GM12878 (cell line): ENCODE measurements at regions not wholly inside any gene's neighbourhood (a gene's known extent, or its start where the extent isn't known, plus 50 kb on each side); places are given as distances from the start of the nearest gene placed in this dataset.

Source experiments
- CEBPZ ChIP-seq: fragments of 150-350 bp; IDR thresholded peaks from 2 replicates; pipeline ENCODE4 v1.6.1; 2016; ENCODE audit warnings: low read depth, low read length
- CTCF ChIP-seq, 3 experiments: IDR thresholded peaks in 2 of 3; conservative IDR thresholded peaks in 1 of 3; 2 replicates each; pipeline ENCODE4 v1.5.1; 2011; ENCODE audit warnings: low read depth in 3 of 3, low read length in 3 of 3, mild to moderate bottlenecking in 3 of 3, control low read depth in 2 of 3, moderate library complexity in 2 of 3, inconsistent platforms in 1 of 3, mixed read lengths in 1 of 3; ENCODE audit not compliant: control insufficient read depth in 2 of 3, insufficient read depth in 1 of 3; ENCODE audit errors: extremely low read depth in 1 of 3
- FOS ChIP-seq: IDR thresholded peaks from 3 replicates; pipeline ENCODE4 v1.6.1; 2011; ENCODE audit warnings: borderline replicate concordance; ENCODE audit not compliant: insufficient read length; ENCODE audit errors: extremely low read depth
- RCOR1 ChIP-seq: conservative IDR thresholded peaks from 2 replicates; pipeline ENCODE4 v1.6.1; 2012; ENCODE audit warnings: low read depth, low read length, improper control_type of control experiment
- TCF7 ChIP-seq: IDR thresholded peaks from 2 replicates; pipeline ENCODE4 v1.6.1; 2014; ENCODE audit warnings: antibody characterized with exemption, borderline replicate concordance
- ZNF384 ChIP-seq: IDR thresholded peaks from 2 replicates; pipeline ENCODE4 v1.6.1; 2012; ENCODE audit warnings: low read depth, mild to moderate bottlenecking, low read length, improper control_type of control experiment, borderline replicate concordance
- ZZZ3 ChIP-seq: IDR thresholded peaks from 2 replicates; pipeline ENCODE4 v1.6.1; 2011; ENCODE audit warnings: low read depth; ENCODE audit not compliant: control insufficient read depth, insufficient read length

- no peak for TF ChIP-seq CTCF (IDR thresholded peaks at IDR 0.05 in 2 of 3, conservative IDR thresholded peaks at IDR 0.05 in 1 of 3; ENCODE audit: control insufficient read depth in 2 of 3, extremely low read depth in 1 of 3, insufficient read depth in 1 of 3, low read depth in 3 of 3, low read length in 3 of 3)
- no peak for TF ChIP-seq ZZZ3
- TF ChIP-seq FOS, result no peak
- no peak for TF ChIP-seq ZNF384
- no peak for TF ChIP-seq RCOR1
- TF ChIP-seq TCF7, result no peak
- no peak for TF ChIP-seq CEBPZ
These were observed 186.5 kb downstream of the NHLRC3 start for GRCh38 chr13:39224671-39225240.
